Kidney epithelial cell (primary cell): ENCODE measurements at regions not wholly inside any gene's neighbourhood (a gene's known extent, or its start where the extent isn't known, plus 50 kb on each side); places are given as distances from the start of the nearest gene placed in this dataset.
A peak's percentile ranks its signal among the peaks of the same experiment; 100 is the strongest.

ENCODE experiments used
- DNase-seq: peaks from one replicate; pipeline ENCODE4 v3.0.0-alpha.2; 2010; ENCODE audit warnings: low read depth
- H3K27me3 ChIP-seq: 2 replicates; pipeline ENCODE4 v1.6.0; 2011; ENCODE audit warnings: low read length; ENCODE audit not compliant: control insufficient read depth, insufficient read depth
- H3K36me3 ChIP-seq: 2 replicates; pipeline ENCODE4 v1.5.1; 2011; ENCODE audit warnings: low read length; ENCODE audit not compliant: control insufficient read depth, insufficient read depth
- H3K4me3 ChIP-seq: 2 replicates; pipeline ENCODE4 v1.5.1; 2011; ENCODE audit warnings: low read depth, mild to moderate bottlenecking, control low read depth, low read length
- CTCF ChIP-seq: IDR thresholded peaks from 2 replicates; pipeline ENCODE4 v1.5.1; 2011; ENCODE audit warnings: mild to moderate bottlenecking, moderate library complexity, low read length, control low read depth, inconsistent platforms; ENCODE audit not compliant: insufficient read depth, poor library complexity, severe bottlenecking

- no peak for TF ChIP-seq CTCF
- Histone ChIP-seq H3K4me3 (no peak overlapping the region), H3K36me3 (no peaks in the 10 kb centered on the region), H3K27me3 (no peaks in the 10 kb centered on the region)
- DNase-seq, result no peak
These were observed 85.4 kb upstream of the MEGF10 start for GRCh38 chr5:127205147-127205546.

GRCh38 chr5:127206320-127207113, 84.1 kb upstream of the MEGF10 start:
- Histone ChIP-seq H3K4me3 (no peak overlapping the region), H3K36me3 (no peaks in the 10 kb centered on the region), H3K27me3 (no peaks in the 10 kb centered on the region)
- no peak for TF ChIP-seq CTCF
- peak; percentile 89 for DNase-seq

GRCh38 chr5:127210042-127210441, 80.6 kb upstream of the MEGF10 start:
- no peak for TF ChIP-seq CTCF
- H3K4me3 ChIP-seq, result no peak overlapping the region
- no peaks in the 10 kb centered on the region for H3K27me3 ChIP-seq
- no peak for DNase-seq
- H3K36me3 ChIP-seq, result no peaks in the 10 kb centered on the region

GRCh38 chr5:127213231-127213630, 77.4 kb upstream of the MEGF10 start:
- DNase-seq, result no peak
- Histone ChIP-seq H3K4me3 (no peak overlapping the region), H3K36me3 (no peaks in the 10 kb centered on the region), H3K27me3 (no peaks in the 10 kb centered on the region)
- TF ChIP-seq CTCF, result no peak

- no peaks in the 10 kb centered on the region for H3K36me3 ChIP-seq
- no peaks in the 10 kb centered on the region for H3K27me3 ChIP-seq
- no peak overlapping the region for H3K4me3 ChIP-seq
- no peak for TF ChIP-seq CTCF
- DNase-seq, result peak; percentile 23
These were observed 74.5 kb upstream of the MEGF10 start for GRCh38 chr5:127216143-127216542.
